GM18861 (cell line): ENCODE measurements at regions not wholly inside any gene's neighbourhood (a gene's known extent, or its start where the extent isn't known, plus 50 kb on each side); places are given as distances from the start of the nearest gene placed in this dataset.
"Not testable (repeated sequence)": the region's sequence is repeated elsewhere in the genome, so short reads cannot be mapped to it uniquely, and the experiment has no call there.

Experiments
- ATAC-seq: cut with Tn5 transposase; IDR thresholded peaks from one replicate; pipeline ENCODE4 v1.9.1; 2021; ENCODE audit not compliant: unreplicated experiment

- no peak for ATAC-seq
These were observed 194.2 kb downstream of the TXNL1 start for GRCh38 chr18:56444201-56444600.

DNA sequence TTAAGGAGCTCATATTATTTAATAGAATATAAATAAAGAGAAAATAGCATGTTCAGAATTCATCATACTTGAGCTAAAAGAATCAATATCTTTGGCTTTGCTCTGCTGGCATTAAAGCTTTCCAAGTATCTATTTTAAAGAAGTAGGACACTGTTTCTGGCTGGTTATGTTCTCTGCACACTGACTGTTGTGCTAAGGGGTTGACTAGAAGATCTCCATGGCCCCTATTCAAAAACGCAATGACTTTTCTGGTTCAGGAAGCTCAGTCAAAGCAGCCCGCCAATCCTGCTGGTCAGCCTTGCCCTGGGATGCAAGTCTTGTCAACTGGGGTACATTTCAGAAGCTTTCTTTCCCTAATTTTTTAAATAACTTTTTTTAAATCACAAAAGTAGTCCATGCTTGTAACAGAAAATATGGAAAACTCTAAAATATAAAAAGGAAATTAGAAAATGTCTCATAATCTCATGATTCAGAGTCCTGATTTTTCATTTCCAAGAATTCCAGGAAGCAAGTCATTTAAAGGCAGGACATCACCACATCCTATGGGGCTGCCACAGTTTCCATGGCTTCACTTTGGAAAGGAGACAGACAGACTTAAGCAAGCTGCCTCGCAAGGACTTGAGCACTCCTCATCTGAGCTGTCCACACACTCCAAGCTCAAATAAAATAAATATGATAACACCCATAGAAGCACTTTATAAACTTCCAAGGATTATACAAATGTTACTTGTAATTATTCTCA, 195.1 kb downstream of the TXNL1 start:
- no peak for ATAC-seq

- not testable (repeated sequence) for ATAC-seq
These were observed 199.9 kb downstream of the TXNL1 start for GRCh38 chr18:56438480-56438879.

DNA sequence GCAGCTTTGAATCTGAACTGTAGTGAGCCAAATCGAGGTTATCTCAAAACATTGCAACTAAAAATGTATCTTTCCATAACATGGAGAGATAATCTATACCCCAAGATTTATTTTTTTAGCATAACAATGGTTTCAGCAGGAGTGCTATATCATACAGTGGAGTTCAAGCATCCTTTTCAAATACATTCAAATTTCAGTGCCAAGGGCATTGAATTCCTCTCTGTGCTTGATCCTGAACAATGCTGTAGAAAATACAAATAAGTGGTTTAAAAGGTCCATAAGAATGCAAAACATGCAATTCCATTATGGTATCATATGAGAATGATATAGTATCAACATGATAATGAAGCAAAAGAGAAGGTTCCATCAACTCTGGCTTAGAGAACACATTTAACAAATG, 201.7 kb downstream of the TXNL1 start:
- no peak for ATAC-seq

DNA sequence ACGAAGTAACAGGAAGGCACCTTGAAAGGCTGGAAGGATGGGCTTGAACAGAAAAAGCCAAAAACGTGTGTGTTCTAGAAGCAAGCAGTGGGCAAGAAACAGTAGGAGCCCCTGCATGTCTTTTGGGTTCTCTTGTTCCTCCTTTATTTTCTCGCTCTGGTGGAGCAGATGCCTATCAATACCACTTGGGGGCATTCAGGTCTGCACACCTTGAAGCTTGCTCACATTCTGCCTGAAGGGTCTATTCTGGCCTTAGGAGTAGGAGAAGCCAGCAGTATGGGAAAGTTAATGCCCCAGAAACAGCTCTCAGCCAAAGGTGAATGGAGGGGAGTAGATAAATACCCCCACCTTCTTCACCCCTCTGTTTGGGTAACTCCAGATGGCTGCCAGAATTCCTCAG, 204.5 kb downstream of the TXNL1 start:
- no peak for ATAC-seq

GRCh38 chr18:56431551-56431950, 206.8 kb downstream of the TXNL1 start:
- no peak for ATAC-seq

DNA sequence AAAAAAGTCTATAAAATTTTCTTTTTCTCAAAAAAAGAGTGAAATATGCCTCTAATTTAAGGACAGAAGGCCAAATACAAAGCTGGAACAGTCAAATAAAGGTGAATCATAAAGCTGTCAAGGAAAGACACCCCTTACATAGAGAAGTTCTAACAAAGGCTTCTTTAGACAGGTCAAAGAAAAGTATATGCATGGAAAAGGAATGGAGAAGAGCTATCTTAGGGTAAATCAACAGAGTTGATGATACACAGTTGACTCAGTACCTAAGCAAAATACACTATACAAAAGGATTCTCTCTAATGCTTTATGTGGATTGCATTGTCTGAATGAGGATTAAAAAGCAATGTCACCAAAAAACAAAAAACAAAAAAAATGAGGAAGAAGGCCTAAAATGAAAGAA, 214.8 kb downstream of the TXNL1 start:
- no peak for ATAC-seq

DNA sequence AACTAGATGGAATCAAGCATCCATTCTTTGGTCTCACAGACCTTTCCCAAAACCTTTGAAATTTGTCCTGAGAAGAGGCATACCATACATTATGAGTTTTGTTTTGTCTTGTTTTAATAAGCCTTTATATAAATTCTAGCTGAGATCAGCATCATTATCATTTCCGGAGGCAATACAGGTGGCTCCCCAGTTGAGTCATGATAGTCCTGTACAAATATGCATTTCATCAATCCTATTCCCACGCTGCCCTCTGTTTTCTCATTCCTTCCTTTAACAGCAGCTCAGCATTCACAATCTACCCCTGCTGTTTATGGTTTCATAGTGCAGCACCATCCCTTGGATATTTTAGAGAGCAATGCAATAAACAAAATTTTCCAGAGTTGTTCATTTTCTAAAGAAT, 216.7 kb downstream of the TXNL1 start:
- ATAC-seq, result no peak

DNA sequence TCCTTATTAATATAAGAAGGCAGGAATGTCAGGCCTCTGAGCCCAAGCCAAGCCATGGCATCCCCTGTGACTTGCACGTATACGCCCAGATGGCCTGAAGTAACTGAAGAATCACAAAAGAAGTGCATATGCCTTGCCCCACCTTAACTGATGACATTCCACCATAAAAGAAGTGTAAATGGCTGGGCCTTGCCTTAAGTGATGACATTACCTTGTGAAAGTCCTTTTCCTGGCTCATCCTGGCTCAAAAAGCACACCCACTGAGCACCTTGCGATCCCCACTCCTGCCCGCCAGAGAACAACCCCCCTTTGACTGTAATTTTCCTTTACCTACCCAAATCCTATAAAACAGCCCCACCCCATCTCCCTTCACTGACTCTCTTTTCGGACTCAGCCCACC, 217.5 kb downstream of the TXNL1 start:
- ATAC-seq, result not testable (repeated sequence)

DNA sequence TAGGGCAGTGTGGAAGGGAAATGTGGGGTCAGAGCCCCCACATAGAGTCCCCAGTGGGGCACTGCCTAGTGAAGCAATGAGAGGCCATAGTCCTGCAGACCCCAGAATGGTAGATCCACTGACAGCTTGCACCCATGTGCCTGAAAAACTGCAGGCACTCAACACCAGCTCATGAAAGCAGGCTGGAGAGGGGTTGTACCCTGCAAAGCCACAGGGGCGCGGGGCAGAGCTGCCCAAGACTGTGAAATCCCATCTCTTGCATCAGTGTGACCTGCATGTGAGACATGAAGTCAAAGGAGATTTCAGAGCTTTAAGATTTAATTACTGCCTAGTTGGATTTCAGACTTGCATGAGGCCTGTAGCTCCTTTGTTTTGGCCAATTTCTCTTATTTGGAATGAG, 224.0 kb downstream of the TXNL1 start:
- ATAC-seq, result no peak

GRCh38 chr18:56413862-56414261, 224.5 kb downstream of the TXNL1 start:
- no peak for ATAC-seq

- no peak for ATAC-seq
These were observed 225.4 kb downstream of the TXNL1 start for GRCh38 chr18:56412951-56413350.

DNA sequence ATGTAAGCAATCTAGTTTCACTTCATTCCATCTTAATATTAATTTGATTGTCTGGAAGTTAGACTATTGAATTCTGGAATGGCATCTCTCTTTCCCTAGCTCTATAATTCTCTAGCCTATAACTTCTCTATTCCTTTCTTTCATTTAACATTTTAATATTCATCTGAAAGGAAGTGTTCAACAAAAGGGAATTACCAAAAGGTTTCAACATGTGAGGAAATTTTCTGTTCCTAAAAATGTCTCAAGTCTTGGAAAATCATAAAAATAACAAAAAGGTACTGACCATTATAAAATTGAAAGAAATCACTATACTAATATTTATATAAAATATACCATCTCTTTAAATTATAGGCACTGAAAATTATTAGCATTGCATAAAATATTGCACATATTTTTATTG, 228.7 kb downstream of the TXNL1 start:
- ATAC-seq, result no peak

GRCh38 chr18:56407646-56408180, 230.7 kb downstream of the TXNL1 start:
- ATAC-seq, result no peak

DNA sequence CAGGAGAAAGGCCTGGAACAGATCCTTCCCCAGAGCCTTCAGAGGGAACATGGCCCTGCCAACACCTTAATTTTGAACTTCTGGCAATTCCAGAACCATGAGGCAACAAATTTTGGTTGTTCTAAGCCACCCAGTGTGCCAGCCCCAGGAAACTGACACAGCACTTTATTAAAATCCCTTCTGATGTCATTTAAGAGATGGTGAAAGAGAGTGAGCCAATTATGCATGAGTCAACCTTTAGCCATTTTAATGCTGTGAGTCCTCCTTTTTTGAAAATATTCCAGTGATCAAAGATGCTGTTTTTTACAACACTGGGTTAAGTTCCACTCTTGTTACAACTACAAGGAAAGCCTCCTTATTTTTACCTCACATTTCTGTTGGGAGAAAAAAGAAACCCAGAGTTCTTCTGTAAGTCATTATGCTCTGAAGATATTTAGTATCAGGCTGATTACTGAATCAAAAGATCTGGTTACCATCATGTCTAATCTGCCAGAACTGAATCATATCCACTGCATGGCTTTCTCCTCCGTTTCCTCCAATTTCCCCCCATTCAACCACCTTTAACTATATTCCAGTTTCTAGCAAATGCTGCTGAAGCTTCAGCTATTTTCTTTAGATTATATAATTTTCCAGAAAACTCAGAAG, 235.4 kb downstream of the TXNL1 start:
- no peak for ATAC-seq

GRCh38 chr18:56393870-56394269, 244.5 kb downstream of the TXNL1 start:
- no peak for ATAC-seq

- no peak for ATAC-seq
These were observed 246.3 kb downstream of the TXNL1 start for GRCh38 chr18:56391931-56392590.

- ATAC-seq, result no peak
These were observed 247.8 kb downstream of the TXNL1 start for GRCh38 chr18:56390626-56391025.

DNA sequence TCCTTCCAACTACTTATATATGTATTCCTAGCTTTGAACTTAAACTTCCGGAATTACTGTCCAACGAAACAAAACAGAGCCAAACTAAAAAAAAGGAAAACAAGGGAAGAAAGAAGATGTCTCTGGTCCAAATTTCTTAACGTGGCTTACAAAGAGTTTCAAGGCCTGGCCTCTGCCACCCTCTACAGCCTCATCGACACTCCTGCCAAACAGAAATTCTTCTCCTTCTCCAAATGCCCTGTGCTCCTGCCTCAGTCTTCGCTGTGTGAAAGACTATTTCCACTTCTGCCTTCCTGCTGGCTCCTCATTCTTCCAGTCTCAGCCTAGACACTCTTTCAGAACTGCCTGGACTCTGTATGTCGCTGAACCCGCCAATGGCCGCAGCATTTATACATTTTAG, 249.2 kb downstream of the TXNL1 start:
- ATAC-seq, result no peak

DNA sequence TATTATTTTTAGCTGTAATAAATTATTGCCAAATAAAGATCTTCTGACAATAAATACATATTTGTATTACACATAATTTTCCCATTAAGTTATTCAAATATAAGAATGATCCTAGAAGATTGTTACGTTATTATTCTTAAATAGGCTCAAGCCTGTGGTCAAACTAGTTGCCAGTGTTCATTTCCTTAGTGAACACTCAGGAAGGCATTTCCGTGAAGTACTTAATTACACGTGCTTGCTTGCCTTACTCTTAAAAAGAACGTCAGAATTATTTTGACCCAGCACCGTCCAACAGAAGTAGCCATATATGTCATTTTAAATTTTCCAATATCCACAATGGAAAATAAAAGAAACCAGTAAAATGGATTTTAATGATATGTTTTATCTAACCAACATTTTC, 249.8 kb downstream of the TXNL1 start:
- no peak for ATAC-seq

DNA sequence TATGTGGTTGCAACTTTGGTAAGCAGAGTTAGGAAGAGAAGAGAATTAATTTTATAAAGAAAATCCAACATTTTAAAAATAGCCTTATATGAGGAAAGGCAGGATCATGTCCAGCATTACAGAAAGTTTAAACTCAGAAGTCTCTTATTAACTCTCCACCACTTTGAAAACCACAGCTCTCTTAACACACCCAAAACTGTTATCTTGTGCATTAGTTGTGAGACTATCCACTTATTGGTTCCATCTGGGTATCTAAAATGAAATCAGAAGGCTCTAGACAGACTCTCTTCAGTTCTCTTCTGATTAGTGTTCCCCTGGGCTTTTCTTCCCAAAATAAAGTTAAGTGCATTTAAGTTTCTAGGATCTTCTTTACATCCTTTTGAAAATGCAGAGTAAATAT, 251.5 kb downstream of the TXNL1 start:
- ATAC-seq, result no peak

DNA sequence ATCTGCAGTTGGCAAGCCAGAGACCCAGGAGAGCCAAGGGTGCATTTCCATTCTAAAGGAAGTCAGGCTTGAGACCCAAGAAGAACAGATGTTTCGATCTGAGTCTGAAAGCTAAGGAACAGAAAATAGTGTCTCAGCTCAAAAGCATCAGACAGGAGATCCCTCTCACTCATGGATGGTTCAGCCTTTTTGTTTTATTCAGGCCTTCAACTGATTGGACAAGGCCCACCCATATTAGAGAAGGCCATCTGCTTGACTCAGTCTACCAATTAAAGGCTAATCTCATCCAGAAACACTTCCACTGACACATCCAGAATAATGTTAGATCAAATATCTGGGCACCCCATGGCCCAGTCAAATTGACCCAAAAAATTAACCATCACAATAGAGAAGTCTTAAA, 255.0 kb downstream of the TXNL1 start:
- ATAC-seq, result no peak
